Endothelial cell of umbilical vein (primary cell): ENCODE measurements at regions not wholly inside any gene's neighbourhood (a gene's known extent, or its start where the extent isn't known, plus 50 kb on each side); places are given as distances from the start of the nearest gene placed in this dataset.

Experiments used
- BruUV-seq: library from RNA; stranded (reverse); fragments of 400-500 nt; replicated peaks from 2 replicates; lab custom pipeline; 2021; lab: Mats Ljungman, UMichigan
- CTCF ChIA-PET: fragments of 300-600, 350-600 bp; sonication (Branson Sonifier 250); formaldehyde crosslinking; loops from one replicate; lab custom pipeline; 2021; ENCODE audit warnings: antibody characterized with exemption, inconsistent platforms; lab: Charles Lee
- POLR2A ChIA-PET: fragments of 300-600, 350-600 bp; sonication (Branson Sonifier 250); formaldehyde crosslinking; loops from one replicate; lab custom pipeline; 2021; ENCODE audit warnings: antibody characterized with exemption, inconsistent platforms; lab: Charles Lee
- DNase-seq: peaks from one replicate; pipeline ENCODE4 v3.0.0-alpha.2; 2011; ENCODE audit warnings: low read depth, low spot score
- FAIRE-seq: peaks from 2 replicates; lab custom pipeline; 2011; peaks lifted over from hg19 to GRCh38; lab: Jason Lieb, UNC
- H2AFZ ChIP-seq: 2 replicates; pipeline ENCODE4 v1.6.0; 2012; ENCODE audit warnings: low read depth, low read length, control low read depth, inconsistent platforms
- H3K27ac ChIP-seq: 2 replicates; pipeline ENCODE4 v1.5.1; 2011; ENCODE audit warnings: low read depth, mild to moderate bottlenecking, control low read depth, low read length, moderate library complexity; ENCODE audit not compliant: insufficient read depth
- H3K27me3 ChIP-seq, 2 experiments: 2 replicates each; pipeline versions ENCODE4 v1.6.0 to v1.6.1; 2011; ENCODE audit warnings: low read length in 2 of 2, mixed read lengths in 1 of 2; ENCODE audit not compliant: control insufficient read depth in 2 of 2, insufficient read depth in 2 of 2
- H3K36me3 ChIP-seq, 2 experiments: 2 replicates in 1 of 2; 3 replicates in 1 of 2; pipeline ENCODE4 v1.5.1; 2011; ENCODE audit warnings: low read length in 2 of 2, mild to moderate bottlenecking in 1 of 2, moderate library complexity in 1 of 2; ENCODE audit not compliant: control insufficient read depth in 2 of 2, insufficient read depth in 2 of 2; ENCODE audit errors: extremely low read depth in 1 of 2
- H3K4me1 ChIP-seq: 3 replicates; pipeline ENCODE4 v1.5.1; 2011; ENCODE audit warnings: mild to moderate bottlenecking, low read length; ENCODE audit not compliant: control insufficient read depth, insufficient read depth; ENCODE audit errors: extremely low read depth
- H3K4me2 ChIP-seq: 2 replicates; pipeline ENCODE4 v1.6.1; 2011; ENCODE audit warnings: low read length, control low read depth, mixed read lengths; ENCODE audit not compliant: insufficient read depth
- H3K4me3 ChIP-seq, 3 experiments: fragments of 200-600 bp in 1 of 3; sonication (generic), shearing (Covaris generic) in 1 of 3; replicated peaks in 1 of 3; 2 replicates each; pipeline ENCODE4 v1.5.1; 2011 to 2016; ENCODE audit warnings: control low read depth in 3 of 3, low read length in 3 of 3, mild to moderate bottlenecking in 2 of 3, inconsistent platforms in 1 of 3, low read depth in 1 of 3, moderate library complexity in 1 of 3; ENCODE audit not compliant: insufficient read depth in 1 of 3
- H3K79me2 ChIP-seq: 2 replicates; pipeline ENCODE4 v1.6.0; 2012; ENCODE audit warnings: low read length, inconsistent platforms; ENCODE audit not compliant: control insufficient read depth, insufficient read depth
- H3K9ac ChIP-seq: replicated peaks from 2 replicates; pipeline ENCODE3; 2011; ENCODE audit warnings: low read length, control low read depth; ENCODE audit not compliant: insufficient read depth; ENCODE audit errors: extremely low read depth
- H3K9me1 ChIP-seq: replicated peaks from 3 replicates; pipeline ENCODE4 v1.6.0; 2011; ENCODE audit warnings: mild to moderate bottlenecking, low read length; ENCODE audit not compliant: control insufficient read depth, insufficient read depth; ENCODE audit errors: extremely low read depth
- H3K9me3 ChIP-seq: replicated peaks from 2 replicates; pipeline ENCODE4 v1.5.1; 2012; ENCODE audit warnings: low read length, inconsistent platforms; ENCODE audit not compliant: control insufficient read depth, insufficient read depth
- H4K20me1 ChIP-seq: replicated peaks from 2 replicates; pipeline ENCODE3; 2011; ENCODE audit warnings: mild to moderate bottlenecking, low read length; ENCODE audit not compliant: control insufficient read depth, insufficient read depth; ENCODE audit errors: extremely low read depth
- FOS ChIP-seq: IDR thresholded peaks from 2 replicates; pipeline ENCODE4 v1.6.1; 2011; ENCODE audit warnings: mild to moderate bottlenecking, low read length, moderate library complexity, borderline replicate concordance; ENCODE audit not compliant: insufficient read depth
- GATA2 ChIP-seq: IDR thresholded peaks from 2 replicates; pipeline ENCODE4 v1.7.0; 2011; ENCODE audit warnings: low read depth, mild to moderate bottlenecking, moderate library complexity, mixed read lengths, low read length; ENCODE audit not compliant: insufficient read length, insufficient read depth
- JUN ChIP-seq: IDR thresholded peaks from 2 replicates; pipeline ENCODE4 v1.6.1; 2011; ENCODE audit warnings: borderline replicate concordance, low read depth; ENCODE audit not compliant: insufficient read length, insufficient read depth
- MYC ChIP-seq: IDR thresholded peaks from one replicate; pipeline ENCODE4 v1.6.1; 2011; ENCODE audit warnings: mild to moderate bottlenecking, low read depth, low read length
- POLR2A ChIP-seq: IDR thresholded peaks from 2 replicates; pipeline ENCODE4 v1.6.1; 2012; ENCODE audit warnings: low read depth, mild to moderate bottlenecking, control low read depth, low read length
- POLR2AphosphoS5 ChIP-seq: IDR thresholded peaks from 2 replicates; pipeline ENCODE4 v1.6.1; 2012; ENCODE audit warnings: low read depth, mild to moderate bottlenecking, control low read depth, low read length, moderate library complexity; ENCODE audit not compliant: insufficient read depth
- dilution Hi-C: fragments of 300-500 bp; cut with MboI; formaldehyde crosslinking; loops from one replicate; pipeline ENCODE4 v1.15.0; 2019; ENCODE audit warnings: low sequenced_read_pairs; ENCODE audit not compliant: extremely low pct_ligation_motif_present
- intact Hi-C: fragments of 100-400 bp; cut with micrococcal nuclease; formaldehyde crosslinking; loops from one replicate; pipeline ENCODE4 v1.10.0; 2022
- TF ChIP-seq, protein P1 (sequence below): IDR thresholded peaks from 2 replicates; pipeline ENCODE4 v1.6.1; 2011; ENCODE audit not compliant: insufficient read depth, insufficient read length
- TF ChIP-seq, protein P2 (sequence below), 2 donors: IDR thresholded peaks; 1 replicate in 1 of 2; 2 replicates in 1 of 2; pipeline ENCODE4 v1.5.1; 2011; ENCODE audit warnings: low read length in 2 of 2, mild to moderate bottlenecking in 2 of 2, moderate library complexity in 2 of 2, control low read depth in 1 of 2, inconsistent platforms in 1 of 2, low read depth in 1 of 2; ENCODE audit not compliant: insufficient read depth in 1 of 2; ENCODE audit errors: extremely low read depth in 1 of 2

DNA sequence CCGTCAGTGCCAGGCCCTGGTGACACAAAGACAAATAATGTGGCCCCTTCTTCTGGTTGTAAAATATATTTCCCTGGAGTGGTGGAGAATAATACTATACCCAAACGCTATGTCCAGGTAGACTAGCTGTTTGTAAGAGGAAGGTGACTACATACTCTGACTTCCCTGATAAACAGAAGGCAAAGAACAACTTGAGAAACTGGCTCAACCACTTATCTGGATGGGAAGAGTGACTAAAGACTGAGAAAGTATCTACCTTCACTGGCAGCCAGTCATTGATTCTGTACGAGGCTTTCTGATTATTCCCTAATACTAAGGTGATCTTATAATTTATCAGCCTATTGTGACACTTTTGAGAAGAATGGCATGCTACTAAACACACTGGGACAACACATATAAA lies 569.7 kb downstream of the EPHA7 start:
- H3K79me2 ChIP-seq, result no peaks in the 10 kb centered on the region
- no peak overlapping the region for H3K9ac ChIP-seq
- H3K4me2 ChIP-seq, result no peak overlapping the region
- no peaks in the 10 kb centered on the region for H3K36me3 ChIP-seq
- H3K4me3 ChIP-seq, result no peak overlapping the region
- dilution Hi-C loops, result no loop called here
- H4K20me1 ChIP-seq, result no peaks in the 10 kb centered on the region
- no peaks in the 10 kb centered on the region for H3K27me3 ChIP-seq
- no peak for FAIRE-seq
- intact Hi-C loops, result no loop called here
- no peak for DNase-seq
- TF ChIP-seq, protein P1, sequence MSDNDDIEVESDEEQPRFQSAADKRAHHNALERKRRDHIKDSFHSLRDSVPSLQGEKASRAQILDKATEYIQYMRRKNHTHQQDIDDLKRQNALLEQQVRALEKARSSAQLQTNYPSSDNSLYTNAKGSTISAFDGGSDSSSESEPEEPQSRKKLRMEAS, result no peak
- no peak for TF ChIP-seq JUN
- TF ChIP-seq FOS, result no peak
- TF ChIP-seq, protein P2, sequence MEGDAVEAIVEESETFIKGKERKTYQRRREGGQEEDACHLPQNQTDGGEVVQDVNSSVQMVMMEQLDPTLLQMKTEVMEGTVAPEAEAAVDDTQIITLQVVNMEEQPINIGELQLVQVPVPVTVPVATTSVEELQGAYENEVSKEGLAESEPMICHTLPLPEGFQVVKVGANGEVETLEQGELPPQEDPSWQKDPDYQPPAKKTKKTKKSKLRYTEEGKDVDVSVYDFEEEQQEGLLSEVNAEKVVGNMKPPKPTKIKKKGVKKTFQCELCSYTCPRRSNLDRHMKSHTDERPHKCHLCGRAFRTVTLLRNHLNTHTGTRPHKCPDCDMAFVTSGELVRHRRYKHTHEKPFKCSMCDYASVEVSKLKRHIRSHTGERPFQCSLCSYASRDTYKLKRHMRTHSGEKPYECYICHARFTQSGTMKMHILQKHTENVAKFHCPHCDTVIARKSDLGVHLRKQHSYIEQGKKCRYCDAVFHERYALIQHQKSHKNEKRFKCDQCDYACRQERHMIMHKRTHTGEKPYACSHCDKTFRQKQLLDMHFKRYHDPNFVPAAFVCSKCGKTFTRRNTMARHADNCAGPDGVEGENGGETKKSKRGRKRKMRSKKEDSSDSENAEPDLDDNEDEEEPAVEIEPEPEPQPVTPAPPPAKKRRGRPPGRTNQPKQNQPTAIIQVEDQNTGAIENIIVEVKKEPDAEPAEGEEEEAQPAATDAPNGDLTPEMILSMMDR (IDR thresholded peaks at IDR 0.05; ENCODE audit: extremely low read depth in 1 of 2, insufficient read depth in 1 of 2, low read depth in 1 of 2, low read length in 2 of 2), result no peak
- TF ChIP-seq POLR2AphosphoS5, result no peak
- TF ChIP-seq GATA2, result no peak
- no peak for TF ChIP-seq POLR2A
- no peak for TF ChIP-seq MYC
- CTCF ChIA-PET, result no interaction called here
- POLR2A ChIA-PET, result no interaction called here
- no TSS peak for BruUV-seq
- no peak overlapping the region for H3K27ac ChIP-seq
- H2AFZ ChIP-seq, result no peak overlapping the region
- no peaks in the 10 kb centered on the region for H3K4me1 ChIP-seq
- no peaks in the 10 kb centered on the region for H3K9me1 ChIP-seq
- H3K9me3 ChIP-seq, result no peaks in the 10 kb centered on the region
